Pancreas (tissue), 10 donors: ENCODE measurements at regions not wholly inside any gene's neighbourhood (a gene's known extent, or its start where the extent isn't known, plus 50 kb on each side); places are given as distances from the start of the nearest gene placed in this dataset.

ENCODE experiments used
- ATAC-seq, 4 donors: fragments of 200-7000 bp; cut with Tn5 transposase; one replicate each; pipeline versions ENCODE4 v1.8.0 to v1.9.1; 2020; ENCODE audit warnings: mild to moderate bottlenecking in 4 of 4, moderate library complexity in 4 of 4
- DNase-seq, 6 donors: peaks; one replicate each; pipeline ENCODE4 v3.0.0-alpha.2; 2020
- FAIRE-seq: peaks from 2 replicates; lab custom pipeline; 2012; peaks lifted over from hg19 to GRCh38; lab: Jason Lieb, UNC
- H3K27ac ChIP-seq, 4 donors: fragments of 200-600 bp; sonication (generic); 1 replicate in 3 of 4; 2 replicates in 1 of 4; pipeline versions ENCODE4 v1.5.0 to v1.8.0; 2020
- H3K27me3 ChIP-seq, 4 donors: fragments of 200-600 bp; one replicate each; pipeline ENCODE4 v1.8.0; 2021
- H3K36me3 ChIP-seq, 3 donors: fragments of 200-600 bp; sonication (generic) in 1 of 3; one replicate each; pipeline versions ENCODE4 v1.5.0 to v1.8.0; 2020 to 2021
- H3K4me1 ChIP-seq, 3 donors: fragments of 200-600 bp; one replicate each; pipeline ENCODE4 v1.8.0; 2021
- H3K4me3 ChIP-seq, 4 donors: fragments of 200-600 bp; sonication (generic) in 2 of 4; one replicate each; pipeline versions ENCODE4 v1.5.0 to v1.8.0; 2020 to 2021
- H3K9me3 ChIP-seq, 4 donors: fragments of 200-600 bp; one replicate each; pipeline ENCODE4 v1.8.0; 2021
- CTCF ChIP-seq, 4 donors: fragments of 200-600 bp; sonication (generic) in 3 of 4; IDR thresholded peaks; one replicate each; pipeline versions ENCODE4 v1.5.0 to v1.8.0; 2021; ENCODE audit warnings: antibody characterized with exemption in 4 of 4
- WGBS, 2 donors: extraction: QIAGEN DNeasy Blood & Tissue Kit; methylation state at CpG; one replicate each; pipeline ENCODE4 v1.1.7; 2013; 5-methylcytosine and 5-hydroxymethylcytosine counted together
- intact Hi-C, 3 donors: fragments of 100-400 bp; cut with DNase I; formaldehyde crosslinking; loops; one replicate each; pipeline versions ENCODE4 v1.11.1 to v1.14.2; 2022
- donor health status: healthy with polysubstance abuse.
- donor health status: DM: no; HTN: no; CAD: no; lungs with moderate emphysema.
- donor health status: DM: no; HTN: no; CAD: no.
- donor health status: control.
- donor health status: control.
- donor health status: Bipolar disorder and iron deficiency.
- donor health status: DM: yes; HTN: yes; CAD: no.
- donor health status: DM: no; HTN: no; CAD: no.
- donor health status: DM: no; HTN: no; CAD: no.
- donor health status: DM: yes; HTN: yes; CAD: no.

- no peak for ATAC-seq
- Histone ChIP-seq H3K27ac (no peak overlapping the region), H3K4me3 (no peak overlapping the region), H3K36me3 (no peaks in the 10 kb centered on the region), H3K4me1 (no peaks in the 10 kb centered on the region), H3K9me3 (no peaks in the 10 kb centered on the region), H3K27me3 (no peaks in the 10 kb centered on the region)
- TF ChIP-seq CTCF (IDR thresholded peaks at IDR 0.05): no peak
- FAIRE-seq: no peak
- 75 to 80% methylated on average over 6 of the region's 6 CpGs for WGBS, 2 donors
- intact Hi-C loops: no loop called here
- no peak for DNase-seq
These were observed 431.5 kb downstream of the BCL11B start for GRCh38 chr14:98840511-98840910.

- Histone ChIP-seq H3K27me3 (no peaks in the 10 kb centered on the region), H3K27ac (no peak overlapping the region), H3K9me3 (no peaks in the 10 kb centered on the region), H3K36me3 (no peaks in the 10 kb centered on the region), H3K4me1 (no peaks in the 10 kb centered on the region), H3K4me3 (no peak overlapping the region)
- DNase-seq: no peak
- no peak for TF ChIP-seq CTCF (IDR thresholded peaks at IDR 0.05)
- FAIRE-seq: no peak
- intact Hi-C loops: no loop called here
- no peak for ATAC-seq
These were observed 427.5 kb downstream of the BCL11B start for GRCh38 chr14:98844456-98844855.

DNA sequence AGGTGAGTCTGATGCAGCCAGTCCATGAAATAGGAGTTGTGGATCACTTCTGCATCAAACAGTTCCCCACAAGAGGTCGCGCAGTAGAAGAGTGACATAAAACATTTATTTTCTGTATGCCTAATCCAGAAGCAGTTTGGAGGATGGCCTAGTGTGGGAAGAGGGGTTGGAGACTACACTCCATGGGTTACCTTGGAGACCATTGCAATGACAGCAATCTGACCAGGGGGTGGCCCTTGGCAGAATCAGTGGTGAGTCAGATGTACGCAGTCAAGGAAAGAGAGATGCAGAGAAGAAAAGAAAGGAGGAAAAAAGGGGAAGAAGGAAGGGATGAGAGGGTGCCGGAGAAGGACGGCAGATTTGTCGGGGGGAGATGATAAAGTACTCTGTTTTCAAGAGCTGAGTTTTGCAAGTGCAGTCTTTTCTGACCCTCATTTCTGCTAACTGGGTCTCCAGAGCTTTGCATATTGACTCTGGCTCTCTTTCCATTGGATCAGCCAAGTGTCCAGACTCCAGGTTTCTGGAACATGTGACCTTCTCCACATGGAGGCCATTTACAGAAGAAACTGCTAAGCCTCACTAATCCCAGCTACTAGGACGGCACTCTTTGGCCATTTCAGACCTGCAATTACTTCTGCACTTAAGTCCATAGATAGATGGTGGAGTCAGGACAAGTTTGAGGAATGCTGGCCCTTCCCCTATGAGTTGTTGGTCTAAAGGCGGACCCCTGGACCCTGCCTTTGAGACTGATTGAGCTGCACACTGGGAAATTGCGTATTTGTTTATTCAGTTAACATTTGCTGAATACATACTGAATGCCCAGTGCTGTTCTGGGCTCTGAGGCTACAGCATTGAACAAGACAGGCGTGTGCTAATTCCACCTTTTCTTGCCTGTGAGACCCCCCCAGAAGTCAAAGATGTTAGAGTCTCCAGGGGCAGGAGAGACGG lies 424.2 kb downstream of the BCL11B start:
- Histone ChIP-seq H3K36me3 (no peaks in the 10 kb centered on the region), H3K4me1 (no peaks in the 10 kb centered on the region), H3K27me3 (no peaks in the 10 kb centered on the region), H3K4me3 (no peak overlapping the region), H3K27ac (no peak overlapping the region), H3K9me3 (no peaks in the 10 kb centered on the region)
- ATAC-seq (no peak), DNase-seq (no peak), FAIRE-seq (no peak)
- 70 to 80% methylated on average over 11 of the region's 11 CpGs for WGBS, 2 donors
- intact Hi-C loops: no loop called here
- no peak for TF ChIP-seq CTCF (IDR thresholded peaks at IDR 0.05)

DNA sequence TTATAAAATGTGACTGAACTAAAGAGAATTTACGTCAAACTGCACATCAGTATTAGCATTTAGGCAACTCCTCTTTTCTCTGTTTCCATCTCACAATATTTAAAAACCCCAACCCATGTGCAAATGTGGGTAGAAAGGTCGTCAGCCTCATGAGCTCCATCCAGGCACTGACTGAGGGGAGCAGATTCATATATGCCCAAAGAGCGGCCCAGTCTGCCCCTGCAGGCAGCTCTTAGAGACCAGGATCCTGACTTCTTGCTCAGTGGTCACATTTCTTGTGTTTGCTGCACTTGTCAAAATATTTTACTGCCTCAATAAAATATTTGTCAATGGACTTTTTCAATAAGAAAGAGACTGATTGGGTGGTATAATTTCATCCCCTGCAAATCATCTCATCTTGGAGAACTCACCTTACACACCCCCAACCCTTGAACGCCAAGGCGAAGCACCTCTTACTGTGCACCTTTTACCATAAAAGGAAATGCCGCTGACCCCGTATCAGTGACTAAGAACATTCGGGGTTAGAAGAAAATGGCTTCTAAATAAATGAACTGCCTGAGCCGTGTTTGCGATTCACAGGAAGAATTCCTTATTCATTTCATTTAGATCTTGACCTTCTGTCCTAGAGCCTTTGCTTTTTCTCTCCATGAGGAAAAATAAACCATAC lies 418.8 kb downstream of the BCL11B start:
- no peaks in the 10 kb centered on the region for H3K27me3 ChIP-seq
- H3K36me3 ChIP-seq: no peaks in the 10 kb centered on the region
- intact Hi-C loops: no loop called here
- WGBS, 2 donors: 64 to 65% methylated on average over 10 of the region's 10 CpGs
- FAIRE-seq (no peak), ATAC-seq (no peak), DNase-seq (no peak)
- no peaks in the 10 kb centered on the region for H3K4me1 ChIP-seq
- TF ChIP-seq CTCF (IDR thresholded peaks at IDR 0.05): no peak
- no peak overlapping the region for H3K4me3 ChIP-seq
- H3K9me3 ChIP-seq: no peaks in the 10 kb centered on the region
- no peak overlapping the region for H3K27ac ChIP-seq
